GM23248 (cell line): ENCODE measurements at regions not wholly inside any gene's neighbourhood (a gene's known extent, or its start where the extent isn't known, plus 50 kb on each side); places are given as distances from the start of the nearest gene placed in this dataset.

Source experiments
- DNase-seq: peaks from one replicate; pipeline ENCODE4 v3.0.0-alpha.2; 2015
- H2AFZ ChIP-seq: fragments of 200-600 bp; sonication (generic); 2 replicates; pipeline ENCODE4 v1.6.1; 2016; ENCODE audit warnings: antibody characterized with exemption
- H3F3A ChIP-seq: fragments of 200-600 bp; sonication (generic); 2 replicates; pipeline ENCODE4 v1.6.1; 2016; ENCODE audit warnings: mild to moderate bottlenecking, antibody characterized with exemption, mixed run types; ENCODE audit not compliant: insufficient read depth
- H3K27ac ChIP-seq: fragments of 200-600 bp; sonication (generic); 2 replicates; pipeline ENCODE4 v1.5.1; 2016; ENCODE audit warnings: mild to moderate bottlenecking
- H3K27me3 ChIP-seq: fragments of 200-600 bp; sonication (generic); replicated peaks from 2 replicates; pipeline ENCODE4 v1.6.1; 2016; ENCODE audit warnings: mild to moderate bottlenecking; ENCODE audit not compliant: insufficient read depth
- H3K36me3 ChIP-seq: fragments of 200-600 bp; sonication (generic); 2 replicates; pipeline ENCODE4 v1.6.1; 2016; ENCODE audit warnings: low read depth, mild to moderate bottlenecking
- H3K4me1 ChIP-seq: fragments of 200-600 bp; sonication (generic); 2 replicates; pipeline ENCODE4 v1.6.1; 2016; ENCODE audit warnings: mild to moderate bottlenecking; ENCODE audit not compliant: insufficient read depth
- H3K4me2 ChIP-seq: fragments of 200-600 bp; sonication (generic); one replicate; pipeline ENCODE4 v1.6.1; 2016; ENCODE audit warnings: mild to moderate bottlenecking; ENCODE audit not compliant: unreplicated experiment
- H3K4me3 ChIP-seq: fragments of 200-600 bp; sonication (generic); 2 replicates; pipeline ENCODE4 v1.5.1; 2016; ENCODE audit warnings: mild to moderate bottlenecking
- H3K79me2 ChIP-seq: fragments of 200-600 bp; sonication (generic); 2 replicates; pipeline ENCODE4 v1.6.1; 2016; ENCODE audit warnings: mild to moderate bottlenecking; ENCODE audit not compliant: insufficient read depth
- H3K9ac ChIP-seq: fragments of 200-600 bp; sonication (generic); 2 replicates; pipeline ENCODE4 v1.6.1; 2016; ENCODE audit warnings: mild to moderate bottlenecking
- H3K9me2 ChIP-seq: fragments of 200-600 bp; sonication (generic); 2 replicates; pipeline ENCODE4 v1.6.1; 2016; ENCODE audit warnings: mixed run types, mild to moderate bottlenecking, moderate library complexity; ENCODE audit not compliant: insufficient read depth
- H3K9me3 ChIP-seq: fragments of 200-600 bp; sonication (generic); one replicate; pipeline ENCODE4 v1.6.1; 2017; ENCODE audit warnings: low read depth
- H4K20me1 ChIP-seq: fragments of 200-600 bp; sonication (generic); 2 replicates; pipeline ENCODE4 v1.6.0; 2016; ENCODE audit not compliant: insufficient read depth
- EZH2 ChIP-seq: fragments of 200-600 bp; sonication (generic); IDR thresholded peaks from 2 replicates; pipeline ENCODE4 v1.6.1; 2018; ENCODE audit warnings: antibody characterized with exemption, mild to moderate bottlenecking; ENCODE audit not compliant: insufficient read depth, poor library complexity, severe bottlenecking
- EZH2phosphoT487 ChIP-seq: fragments of 200-600 bp; sonication (generic); IDR thresholded peaks from 2 replicates; pipeline ENCODE4 v1.6.1; 2018; ENCODE audit warnings: antibody characterized with exemption, moderate library complexity, mild to moderate bottlenecking, low read depth; ENCODE audit not compliant: insufficient read depth
- WGBS, 2 experiments: methylation state at CpG; one replicate each; pipeline ENCODE4 v1.1.6; 2015 to 2017; ENCODE audit warnings: low lambda C conversion rate in 2 of 2, low coverage in 1 of 2; ENCODE audit errors: missing lambda C conversion rate in 2 of 2; 5-methylcytosine and 5-hydroxymethylcytosine counted together
- in situ Hi-C: fragments of 300-500 bp; cut with MboI; formaldehyde crosslinking; loops from 2 replicates; pipeline ENCODE4 v1.15.0; 2020

DNA sequence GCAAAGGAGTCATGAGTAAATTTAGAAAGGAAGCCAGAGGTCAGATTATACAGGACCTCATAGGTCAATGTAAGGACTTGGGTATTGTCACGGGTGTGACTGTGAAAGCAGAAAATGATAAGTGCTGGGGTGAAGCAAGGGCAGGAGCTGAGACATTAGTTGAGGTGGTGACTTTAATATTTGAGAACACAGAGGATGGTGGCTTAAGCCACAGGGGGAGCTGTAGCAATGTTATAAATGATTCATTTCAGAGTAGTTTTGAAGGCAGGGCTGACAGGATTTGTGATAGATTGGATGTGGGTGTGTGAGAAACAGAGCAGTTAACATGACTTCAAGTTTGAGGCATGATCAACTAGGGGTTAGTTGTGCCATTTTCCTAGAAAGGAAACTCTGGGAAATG lies 659.9 kb downstream of the EPM2A start:
- H3K79me2 ChIP-seq: no peaks in the 10 kb centered on the region
- H3K36me3 ChIP-seq: no peaks in the 10 kb centered on the region
- in situ Hi-C loops: no loop called here
- no peak overlapping the region for H2AFZ ChIP-seq
- no peak for TF ChIP-seq EZH2
- TF ChIP-seq EZH2phosphoT487: no peak
- H3K4me1 ChIP-seq: peaks cover 13% of the 10 kb centered on the region
- no peaks in the 10 kb centered on the region for H4K20me1 ChIP-seq
- no peaks in the 10 kb centered on the region for H3K27me3 ChIP-seq
- H3K9me3 ChIP-seq: no peaks in the 10 kb centered on the region
- DNase-seq: no peak
- WGBS, 2 experiments: 90 to 100% methylated on average over 1 of the region's 1 CpG
- H3K4me3 ChIP-seq: no peak overlapping the region
- no peaks in the 10 kb centered on the region for H3K9me2 ChIP-seq
- peaks cover 19% of the 10 kb centered on the region for H3F3A ChIP-seq
- no peak overlapping the region for H3K27ac ChIP-seq
- H3K4me2 ChIP-seq: no peak overlapping the region
- no peak overlapping the region for H3K9ac ChIP-seq

DNA sequence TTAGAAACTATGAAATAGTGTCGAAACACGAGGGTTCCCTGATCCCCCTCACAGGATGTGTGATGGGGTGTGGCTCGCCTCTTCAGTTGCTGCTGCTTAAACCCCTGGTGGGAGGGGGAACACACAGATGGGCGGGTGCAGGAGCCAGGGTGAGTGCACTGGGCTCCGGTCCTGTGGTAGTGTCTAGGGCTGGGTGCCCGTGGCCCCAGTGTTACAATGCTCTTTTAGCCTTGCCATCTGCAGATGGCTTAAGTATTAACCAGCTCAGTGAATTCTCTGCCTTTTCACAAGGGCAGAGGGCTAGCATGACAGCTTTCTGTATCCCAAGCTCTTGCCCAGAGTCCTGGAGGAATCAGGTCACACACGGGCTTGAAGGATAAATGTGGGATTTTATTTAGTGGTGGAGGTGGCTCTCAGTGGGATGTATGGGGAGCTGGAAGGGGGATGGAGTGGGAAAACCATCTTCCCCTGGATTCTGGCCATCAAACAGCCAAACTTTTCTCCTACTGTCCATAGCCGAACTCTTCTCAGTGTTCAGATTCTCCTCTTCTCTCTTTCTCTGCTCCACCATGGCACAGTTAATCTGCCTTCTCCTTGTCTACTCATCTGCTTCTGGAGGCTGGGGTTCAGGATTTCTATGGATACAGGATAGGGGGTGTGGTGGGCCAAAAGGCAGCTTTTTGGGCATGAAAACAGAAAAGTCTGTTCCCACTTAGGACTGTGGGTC lies 659.0 kb downstream of the EPM2A start:
- H2AFZ ChIP-seq: no peak overlapping the region
- H3K36me3 ChIP-seq: no peaks in the 10 kb centered on the region
- H3K9me3 ChIP-seq: no peaks in the 10 kb centered on the region
- no peak for TF ChIP-seq EZH2
- no peak for TF ChIP-seq EZH2phosphoT487
- no peaks in the 10 kb centered on the region for H3K9me2 ChIP-seq
- WGBS, 2 experiments: 76 to 84% methylated on average over 8 of the region's 8 CpGs
- H3K4me3 ChIP-seq: no peak overlapping the region
- no peaks in the 10 kb centered on the region for H3K79me2 ChIP-seq
- H3F3A ChIP-seq: peaks cover 11% of the 10 kb centered on the region
- in situ Hi-C loops: no loop called here
- DNase-seq: no peak
- peaks cover 5% of the 10 kb centered on the region for H3K4me1 ChIP-seq
- no peak overlapping the region for H3K4me2 ChIP-seq
- H3K9ac ChIP-seq: no peak overlapping the region
- H3K27ac ChIP-seq: no peak overlapping the region
- no peaks in the 10 kb centered on the region for H3K27me3 ChIP-seq
- H4K20me1 ChIP-seq: no peaks in the 10 kb centered on the region

GRCh38 chr6:145077382-145077781 lies 657.9 kb downstream of the EPM2A start:
- Histone ChIP-seq H2AFZ (no peak overlapping the region), H3K9me2 (no peaks in the 10 kb centered on the region), H3K4me1 (no peaks in the 10 kb centered on the region), H3K9ac (no peak overlapping the region), H4K20me1 (no peaks in the 10 kb centered on the region), H3K36me3 (no peaks in the 10 kb centered on the region), H3F3A (0 out of 2 replicates have a peak, but pooled peaks cover 7% of the 10 kb centered on the region), H3K27me3 (no peaks in the 10 kb centered on the region), H3K9me3 (no peaks in the 10 kb centered on the region), H3K27ac (no peak overlapping the region), H3K79me2 (no peaks in the 10 kb centered on the region), H3K4me3 (no peak overlapping the region), H3K4me2 (no peak overlapping the region)
- no peak for DNase-seq
- in situ Hi-C loops: no loop called here
- TF ChIP-seq EZH2phosphoT487: no peak
- no peak for TF ChIP-seq EZH2
- 53 to 70% methylated on average over 1 of the region's 1 CpG for WGBS, 2 experiments

DNA sequence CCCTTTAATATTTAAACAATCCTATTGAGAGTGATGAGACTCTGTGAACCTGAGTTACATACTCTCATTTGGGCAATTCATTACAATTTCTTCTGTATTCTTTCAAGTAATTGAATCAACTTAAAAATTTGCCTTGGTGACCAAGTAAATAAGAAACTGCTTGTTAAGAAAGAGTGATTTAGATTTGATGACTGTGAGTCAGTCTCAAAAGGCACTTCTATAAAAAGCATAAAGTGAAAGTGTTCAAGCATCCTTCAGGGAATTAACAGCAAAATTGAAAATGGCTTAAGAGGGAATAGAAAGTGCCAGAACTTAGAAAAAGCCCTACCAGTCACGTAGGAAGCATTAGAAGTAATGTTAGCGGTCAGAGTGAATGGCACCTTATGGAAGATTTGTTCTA lies 654.7 kb downstream of the EPM2A start:
- no peaks in the 10 kb centered on the region for H3K9me3 ChIP-seq
- no peak overlapping the region for H2AFZ ChIP-seq
- DNase-seq: no peak
- H3K9me2 ChIP-seq: no peaks in the 10 kb centered on the region; the same call in 1 of the 2 replicates
- no peak overlapping the region for H3K4me2 ChIP-seq
- no peak overlapping the region for H3K4me3 ChIP-seq
- H3K27ac ChIP-seq: no peak overlapping the region
- no peaks in the 10 kb centered on the region for H3K79me2 ChIP-seq
- H4K20me1 ChIP-seq: no peaks in the 10 kb centered on the region
- TF ChIP-seq EZH2phosphoT487: no peak
- TF ChIP-seq EZH2: no peak
- no peak overlapping the region for H3K9ac ChIP-seq
- no peaks in the 10 kb centered on the region for H3F3A ChIP-seq
- in situ Hi-C loops: no loop called here
- 72 to 74% methylated on average over 2 of the region's 2 CpGs for WGBS, 2 experiments
- no peaks in the 10 kb centered on the region for H3K4me1 ChIP-seq
- H3K36me3 ChIP-seq: no peaks in the 10 kb centered on the region
- H3K27me3 ChIP-seq: no peaks in the 10 kb centered on the region

DNA sequence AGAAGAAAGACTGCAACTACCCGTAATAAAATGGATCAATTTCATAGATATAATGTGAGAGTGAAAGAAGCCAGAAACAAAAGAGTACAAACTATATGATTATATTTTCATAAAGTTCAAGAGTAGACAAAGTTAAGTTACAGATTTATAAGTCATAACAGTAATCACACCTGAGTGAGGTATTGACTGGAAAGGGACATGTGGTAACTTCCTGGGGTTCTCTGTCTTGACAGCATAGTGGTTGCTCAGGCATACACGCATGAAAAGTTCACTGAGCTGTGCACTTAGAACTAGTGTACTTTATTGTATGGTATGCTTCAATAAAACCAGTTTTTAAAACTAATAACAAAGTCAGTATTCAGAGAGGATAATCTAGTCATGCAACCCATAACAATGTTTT lies 653.6 kb downstream of the EPM2A start:
- H3K9ac ChIP-seq: no peak overlapping the region
- H3K27ac ChIP-seq: no peak overlapping the region
- H3K9me3 ChIP-seq: no peaks in the 10 kb centered on the region
- no peaks in the 10 kb centered on the region for H4K20me1 ChIP-seq
- no peaks in the 10 kb centered on the region for H3K27me3 ChIP-seq
- peaks cover 4% of the 10 kb centered on the region; the same call in 1 of the 2 replicates for H3F3A ChIP-seq
- WGBS, 2 experiments: 76 to 84% methylated on average over 2 of the region's 2 CpGs
- H3K36me3 ChIP-seq: no peaks in the 10 kb centered on the region
- H3K4me1 ChIP-seq: no peaks in the 10 kb centered on the region
- DNase-seq: no peak
- TF ChIP-seq EZH2phosphoT487 (no peak), EZH2 (no peak)
- no peak overlapping the region for H3K4me2 ChIP-seq
- no peaks in the 10 kb centered on the region; the same call in 1 of the 2 replicates for H3K9me2 ChIP-seq
- H3K79me2 ChIP-seq: no peaks in the 10 kb centered on the region
- no peak overlapping the region for H3K4me3 ChIP-seq
- H2AFZ ChIP-seq: no peak overlapping the region
- in situ Hi-C loops: no loop called here
